HEK293 (cell line): ENCODE measurements at regions not wholly inside any gene's neighbourhood (a gene's known extent, or its start where the extent isn't known, plus 50 kb on each side); places are given as distances from the start of the nearest gene placed in this dataset.

Experiments
- ZNF266 ChIP-seq: fragments of 450-650 bp; formaldehyde crosslinking; IDR thresholded peaks from 2 replicates; pipeline ENCODE4 v1.5.1; 2016; ENCODE audit warnings: missing biosample characterization, missing genetic modification characterization, low read depth
- ZNF302 ChIP-seq: fragments of 450-650 bp; formaldehyde crosslinking; IDR thresholded peaks from 2 replicates; pipeline ENCODE4 v1.5.1; 2016; ENCODE audit warnings: missing biosample characterization, missing genetic modification characterization, low read depth
- ZNF561 ChIP-seq: fragments of 450-650 bp; IDR thresholded peaks from 2 replicates; pipeline ENCODE4 v1.5.1; 2018; ENCODE audit warnings: missing biosample characterization, missing genetic modification characterization, borderline replicate concordance
- ZSCAN30 ChIP-seq: fragments of 450-650 bp; IDR thresholded peaks from 2 replicates; pipeline ENCODE4 v1.5.1; 2018; ENCODE audit warnings: missing biosample characterization, mild to moderate bottlenecking, missing genetic modification characterization, moderate library complexity
- TF ChIP-seq, protein P1 (sequence below): fragments of 450-650 bp; formaldehyde crosslinking; IDR thresholded peaks from 2 replicates; pipeline ENCODE4 v1.5.1; 2016; ENCODE audit warnings: missing biosample characterization, missing genetic modification characterization
- TF ChIP-seq, protein P2 (sequence below): fragments of 450-650 bp; formaldehyde crosslinking; IDR thresholded peaks from 2 replicates; pipeline ENCODE4 v1.5.1; 2016; ENCODE audit warnings: missing biosample characterization, missing genetic modification characterization
- TF ChIP-seq, protein P3 (sequence below): fragments of 450-650 bp; formaldehyde crosslinking; IDR thresholded peaks from 2 replicates; pipeline ENCODE4 v1.5.1; 2017; ENCODE audit warnings: missing biosample characterization, missing genetic modification characterization

DNA sequence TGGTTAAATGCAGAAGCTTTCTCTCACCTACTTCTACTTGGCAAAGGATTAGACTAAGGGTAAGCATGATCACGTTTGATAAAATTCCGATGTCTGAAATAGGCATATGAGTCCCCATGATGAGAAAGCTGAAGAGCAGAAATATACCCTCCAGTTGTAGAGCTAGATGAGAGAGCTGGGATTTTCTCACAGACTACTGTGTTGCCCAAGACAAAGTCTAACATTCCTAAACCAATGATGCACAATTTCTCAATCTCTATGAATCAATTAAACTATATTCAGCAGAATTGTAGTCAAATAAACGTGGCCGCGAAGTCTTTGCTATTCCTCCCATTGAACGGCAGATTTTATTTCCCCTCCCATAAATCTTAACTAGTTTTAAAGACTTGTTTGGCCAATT lies 699.2 kb downstream of the KCNT2 start:
- no peak for TF ChIP-seq ZNF561 (tag by site-specific recombination)
- TF ChIP-seq, protein P1, sequence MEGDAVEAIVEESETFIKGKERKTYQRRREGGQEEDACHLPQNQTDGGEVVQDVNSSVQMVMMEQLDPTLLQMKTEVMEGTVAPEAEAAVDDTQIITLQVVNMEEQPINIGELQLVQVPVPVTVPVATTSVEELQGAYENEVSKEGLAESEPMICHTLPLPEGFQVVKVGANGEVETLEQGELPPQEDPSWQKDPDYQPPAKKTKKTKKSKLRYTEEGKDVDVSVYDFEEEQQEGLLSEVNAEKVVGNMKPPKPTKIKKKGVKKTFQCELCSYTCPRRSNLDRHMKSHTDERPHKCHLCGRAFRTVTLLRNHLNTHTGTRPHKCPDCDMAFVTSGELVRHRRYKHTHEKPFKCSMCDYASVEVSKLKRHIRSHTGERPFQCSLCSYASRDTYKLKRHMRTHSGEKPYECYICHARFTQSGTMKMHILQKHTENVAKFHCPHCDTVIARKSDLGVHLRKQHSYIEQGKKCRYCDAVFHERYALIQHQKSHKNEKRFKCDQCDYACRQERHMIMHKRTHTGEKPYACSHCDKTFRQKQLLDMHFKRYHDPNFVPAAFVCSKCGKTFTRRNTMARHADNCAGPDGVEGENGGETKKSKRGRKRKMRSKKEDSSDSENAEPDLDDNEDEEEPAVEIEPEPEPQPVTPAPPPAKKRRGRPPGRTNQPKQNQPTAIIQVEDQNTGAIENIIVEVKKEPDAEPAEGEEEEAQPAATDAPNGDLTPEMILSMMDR (tag by site-specific recombination): no peak
- no peak for TF ChIP-seq ZNF266 (tag by site-specific recombination)
- TF ChIP-seq, protein P2, sequence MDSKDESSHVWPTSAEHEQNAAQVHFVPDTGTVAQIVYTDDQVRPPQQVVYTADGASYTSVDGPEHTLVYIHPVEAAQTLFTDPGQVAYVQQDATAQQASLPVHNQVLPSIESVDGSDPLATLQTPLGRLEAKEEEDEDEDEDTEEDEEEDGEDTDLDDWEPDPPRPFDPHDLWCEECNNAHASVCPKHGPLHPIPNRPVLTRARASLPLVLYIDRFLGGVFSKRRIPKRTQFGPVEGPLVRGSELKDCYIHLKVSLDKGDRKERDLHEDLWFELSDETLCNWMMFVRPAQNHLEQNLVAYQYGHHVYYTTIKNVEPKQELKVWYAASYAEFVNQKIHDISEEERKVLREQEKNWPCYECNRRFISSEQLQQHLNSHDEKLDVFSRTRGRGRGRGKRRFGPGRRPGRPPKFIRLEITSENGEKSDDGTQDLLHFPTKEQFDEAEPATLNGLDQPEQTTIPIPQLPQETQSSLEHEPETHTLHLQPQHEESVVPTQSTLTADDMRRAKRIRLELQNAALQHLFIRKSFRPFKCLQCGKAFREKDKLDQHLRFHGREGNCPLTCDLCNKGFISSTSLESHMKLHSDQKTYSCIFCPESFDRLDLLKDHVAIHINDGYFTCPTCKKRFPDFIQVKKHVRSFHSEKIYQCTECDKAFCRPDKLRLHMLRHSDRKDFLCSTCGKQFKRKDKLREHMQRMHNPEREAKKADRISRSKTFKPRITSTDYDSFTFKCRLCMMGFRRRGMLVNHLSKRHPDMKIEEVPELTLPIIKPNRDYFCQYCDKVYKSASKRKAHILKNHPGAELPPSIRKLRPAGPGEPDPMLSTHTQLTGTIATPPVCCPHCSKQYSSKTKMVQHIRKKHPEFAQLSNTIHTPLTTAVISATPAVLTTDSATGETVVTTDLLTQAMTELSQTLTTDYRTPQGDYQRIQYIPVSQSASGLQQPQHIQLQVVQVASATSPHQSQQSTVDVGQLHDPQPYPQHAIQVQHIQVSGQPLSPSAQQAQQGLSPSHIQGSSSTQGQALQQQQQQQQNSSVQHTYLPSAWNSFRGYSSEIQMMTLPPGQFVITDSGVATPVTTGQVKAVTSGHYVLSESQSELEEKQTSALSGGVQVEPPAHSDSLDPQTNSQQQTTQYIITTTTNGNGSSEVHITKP: no peak
- TF ChIP-seq, protein P3, sequence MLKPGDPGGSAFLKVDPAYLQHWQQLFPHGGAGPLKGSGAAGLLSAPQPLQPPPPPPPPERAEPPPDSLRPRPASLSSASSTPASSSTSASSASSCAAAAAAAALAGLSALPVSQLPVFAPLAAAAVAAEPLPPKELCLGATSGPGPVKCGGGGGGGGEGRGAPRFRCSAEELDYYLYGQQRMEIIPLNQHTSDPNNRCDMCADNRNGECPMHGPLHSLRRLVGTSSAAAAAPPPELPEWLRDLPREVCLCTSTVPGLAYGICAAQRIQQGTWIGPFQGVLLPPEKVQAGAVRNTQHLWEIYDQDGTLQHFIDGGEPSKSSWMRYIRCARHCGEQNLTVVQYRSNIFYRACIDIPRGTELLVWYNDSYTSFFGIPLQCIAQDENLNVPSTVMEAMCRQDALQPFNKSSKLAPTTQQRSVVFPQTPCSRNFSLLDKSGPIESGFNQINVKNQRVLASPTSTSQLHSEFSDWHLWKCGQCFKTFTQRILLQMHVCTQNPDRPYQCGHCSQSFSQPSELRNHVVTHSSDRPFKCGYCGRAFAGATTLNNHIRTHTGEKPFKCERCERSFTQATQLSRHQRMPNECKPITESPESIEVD (tag by site-specific recombination): no peak
- TF ChIP-seq ZSCAN30 (tag by site-specific recombination): no peak
- TF ChIP-seq ZNF302 (tag by site-specific recombination): no peak
